GM21576 (cell line): ENCODE measurements at regions not wholly inside any gene's neighbourhood (a gene's known extent, or its start where the extent isn't known, plus 50 kb on each side); places are given as distances from the start of the nearest gene placed in this dataset.
"Not testable (repeated sequence)": the region's sequence is repeated elsewhere in the genome, so short reads cannot be mapped to it uniquely, and the experiment has no call there.

Source experiments
- ATAC-seq: cut with Tn5 transposase; IDR thresholded peaks from one replicate; pipeline ENCODE4 v1.9.1; 2021; ENCODE audit warnings: mild to moderate bottlenecking, moderate library complexity; ENCODE audit not compliant: unreplicated experiment

DNA sequence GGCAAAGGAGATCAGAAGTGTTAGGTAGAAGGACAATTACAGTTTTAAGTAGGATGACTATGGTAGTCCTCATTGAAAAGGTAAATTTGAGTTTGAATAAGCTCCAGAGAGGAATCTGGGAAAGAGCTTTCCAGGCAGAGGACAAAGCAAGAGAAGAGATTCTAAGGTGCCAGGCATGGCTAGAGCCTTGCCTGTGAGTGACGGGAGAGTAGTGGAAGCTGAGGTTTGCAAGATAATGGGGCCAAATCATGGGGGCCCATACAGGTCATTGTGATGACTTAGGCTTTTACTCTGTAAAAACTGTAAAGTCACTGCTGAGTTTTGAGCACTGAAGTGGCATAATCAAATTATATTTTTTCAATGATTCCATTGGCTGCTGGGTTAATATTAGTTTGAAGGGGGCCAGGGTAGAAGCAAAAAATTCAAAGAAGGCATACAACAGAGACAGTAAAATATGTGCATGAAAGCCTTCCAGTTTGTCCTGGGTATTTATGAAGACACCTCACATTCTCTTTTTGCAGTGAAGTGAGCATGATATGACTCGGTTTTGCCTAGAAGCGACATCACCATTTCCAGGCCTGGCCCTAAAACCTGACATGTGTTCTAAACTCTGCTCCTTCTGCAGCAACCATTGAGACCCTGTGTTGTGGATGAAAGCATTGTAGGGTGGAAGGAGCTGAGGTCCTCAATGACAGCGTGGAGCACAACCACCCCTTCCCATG, 279.8 kb upstream of the TNC start:
- no peak for ATAC-seq

DNA sequence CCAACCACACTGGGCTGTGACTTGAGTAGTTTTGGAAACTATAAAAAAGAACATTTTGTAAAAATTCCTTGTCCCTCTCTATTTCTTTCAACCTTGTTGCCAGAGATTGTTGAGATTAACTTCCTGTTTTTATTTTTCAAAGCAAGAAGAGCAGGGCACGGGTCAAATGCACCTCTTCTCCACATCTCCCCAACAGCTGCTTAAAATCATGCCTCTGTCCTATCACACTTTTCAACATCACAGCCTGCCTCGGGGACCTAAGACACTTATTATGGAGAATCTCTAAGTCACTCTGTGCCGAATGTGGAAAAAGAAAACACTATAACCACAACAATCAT, 280.3 kb upstream of the TNC start:
- ATAC-seq, result no peak

GRCh38 chr9:115398996-115399395, 281.0 kb upstream of the TNC start:
- no peak for ATAC-seq

- ATAC-seq, result no peak
Observed at GRCh38 chr9:115400796-115401195, 282.8 kb upstream of the TNC start.

- no peak for ATAC-seq
Observed at GRCh38 chr9:115401756-115402327, 283.9 kb upstream of the TNC start.

DNA sequence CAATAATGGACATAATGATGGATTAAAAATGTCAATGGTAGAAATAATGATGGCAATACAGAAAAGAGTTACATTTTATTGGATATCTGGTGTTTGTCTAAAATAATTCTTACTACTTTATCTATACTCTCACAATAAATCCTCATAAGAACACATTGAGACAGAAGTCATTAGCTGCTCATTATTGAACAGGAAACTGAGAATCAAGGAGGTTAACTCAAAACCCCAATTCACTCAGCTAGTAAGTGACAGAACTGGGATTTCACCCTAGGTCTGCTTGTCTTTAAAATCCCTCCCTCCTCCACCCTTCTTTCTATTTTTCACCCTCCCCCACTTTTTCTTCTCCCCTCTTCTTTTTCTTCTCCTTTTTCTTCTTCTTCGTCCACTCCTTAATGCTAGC, 285.8 kb upstream of the TNC start:
- no peak for ATAC-seq

GRCh38 chr9:115404311-115404710, 286.4 kb upstream of the TNC start:
- ATAC-seq, result no peak

DNA sequence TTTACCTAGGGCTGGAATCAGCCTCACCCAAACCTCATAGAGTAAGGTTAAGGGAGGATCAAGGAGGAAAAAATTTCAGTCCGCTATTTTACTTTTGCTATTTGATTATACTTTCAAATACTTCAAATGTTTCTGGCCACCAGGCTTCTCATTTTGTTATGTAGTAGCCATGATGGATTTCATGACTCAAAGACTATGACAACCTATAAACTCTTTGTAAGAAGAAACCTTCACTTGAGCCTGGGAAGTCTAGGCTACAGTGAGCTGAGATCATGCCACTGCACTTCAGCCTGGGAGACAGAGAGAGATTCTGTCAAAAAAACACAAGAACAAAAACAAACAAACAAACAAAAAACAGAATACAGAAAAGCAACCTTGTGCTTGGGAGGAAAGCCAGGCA, 293.6 kb upstream of the TNC start:
- no peak for ATAC-seq

DNA sequence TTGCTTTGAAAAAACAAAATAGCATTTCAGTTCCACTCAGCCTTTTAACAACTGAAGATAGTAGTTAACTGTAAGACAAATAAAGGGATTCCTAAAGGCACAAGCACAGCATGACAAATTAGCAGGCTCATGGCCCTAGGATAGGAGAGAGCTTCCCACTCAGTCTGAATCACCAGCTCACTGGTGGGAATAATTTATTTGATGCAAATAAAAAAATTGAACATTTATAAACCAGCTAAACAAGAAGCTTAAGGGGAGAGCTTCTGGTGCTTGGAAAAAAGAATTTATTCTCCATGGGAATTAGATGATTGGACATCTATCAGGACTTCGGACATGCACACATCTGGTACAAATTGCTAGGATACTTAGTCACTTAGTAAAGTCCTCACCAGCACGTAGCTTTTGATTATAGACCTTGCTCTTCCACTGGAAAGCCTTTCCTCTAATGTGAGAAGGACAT, 294.1 kb upstream of the TNC start:
- no peak for ATAC-seq

- no peak for ATAC-seq
Observed at GRCh38 chr9:115412656-115413055, 294.7 kb upstream of the TNC start.

DNA sequence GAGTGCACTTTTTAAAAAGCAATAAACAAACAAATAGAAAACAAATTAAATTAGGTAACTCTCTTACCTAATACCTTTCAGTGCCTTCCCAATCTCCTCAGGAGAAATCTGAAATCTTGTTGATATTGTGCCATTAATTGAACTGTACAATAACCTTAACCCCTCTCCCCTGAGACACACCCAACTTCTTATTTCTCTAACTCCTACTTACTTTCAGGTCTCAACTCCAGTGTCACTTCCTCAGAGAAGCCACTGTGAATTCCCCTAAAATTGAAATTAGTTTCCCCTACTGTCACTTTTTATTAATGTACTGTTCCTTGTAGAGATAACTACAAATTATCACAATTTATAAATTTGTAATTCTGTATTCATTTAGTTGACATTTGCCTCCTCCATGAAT, 295.3 kb upstream of the TNC start:
- ATAC-seq, result no peak

DNA sequence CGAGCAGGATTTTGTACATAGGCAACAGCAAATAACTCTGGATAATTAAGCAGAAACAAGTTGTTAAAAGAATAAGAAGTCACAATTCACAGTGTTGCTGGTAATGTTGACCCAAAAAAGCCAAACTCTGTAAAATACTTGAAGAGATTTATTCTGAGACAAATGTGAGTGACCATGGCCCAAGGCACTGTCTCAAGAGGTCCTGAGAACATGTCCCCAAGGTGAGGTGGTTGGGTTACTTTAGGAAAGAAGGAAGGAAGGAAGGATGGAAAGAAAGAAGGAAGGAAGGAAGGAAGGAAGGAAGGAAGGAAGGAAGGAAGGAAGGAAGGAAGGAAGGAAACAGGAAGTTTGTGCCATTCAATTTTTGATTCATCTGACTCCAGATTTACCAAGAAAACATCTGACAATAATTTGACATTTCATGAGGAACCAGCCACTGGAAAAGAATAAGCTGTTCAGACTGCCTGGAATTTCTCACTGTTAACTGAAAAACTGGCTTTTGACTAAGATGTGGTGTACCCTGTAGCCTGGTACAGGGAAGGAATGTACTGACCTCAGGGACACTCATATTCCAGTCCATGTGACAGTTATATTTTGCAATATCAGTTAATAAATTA, 295.9 kb upstream of the TNC start:
- no peak for ATAC-seq

GRCh38 chr9:115414561-115414960, 296.6 kb upstream of the TNC start:
- no peak for ATAC-seq

DNA sequence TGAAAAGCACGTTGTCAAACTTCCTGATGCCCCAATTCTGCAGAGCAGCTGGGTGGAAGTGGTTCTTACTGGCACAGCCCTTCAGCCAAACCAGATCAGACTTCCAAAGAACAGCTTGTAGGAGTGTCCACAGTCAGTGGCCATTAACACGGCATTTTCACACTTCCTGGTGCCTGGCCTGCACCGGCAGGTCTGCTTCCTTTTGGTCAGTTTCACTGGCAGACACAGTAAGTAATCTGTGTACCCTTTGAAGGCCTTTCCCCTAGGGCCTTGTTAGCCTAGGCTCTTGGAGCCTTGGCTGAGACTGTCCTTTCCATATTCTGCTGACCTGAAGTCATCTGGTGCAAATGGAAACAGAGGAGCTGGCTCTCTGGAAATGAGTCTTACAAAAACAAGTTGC, 297.5 kb upstream of the TNC start:
- no peak for ATAC-seq

GRCh38 chr9:115416299-115416698, 298.3 kb upstream of the TNC start:
- ATAC-seq, result no peak

DNA sequence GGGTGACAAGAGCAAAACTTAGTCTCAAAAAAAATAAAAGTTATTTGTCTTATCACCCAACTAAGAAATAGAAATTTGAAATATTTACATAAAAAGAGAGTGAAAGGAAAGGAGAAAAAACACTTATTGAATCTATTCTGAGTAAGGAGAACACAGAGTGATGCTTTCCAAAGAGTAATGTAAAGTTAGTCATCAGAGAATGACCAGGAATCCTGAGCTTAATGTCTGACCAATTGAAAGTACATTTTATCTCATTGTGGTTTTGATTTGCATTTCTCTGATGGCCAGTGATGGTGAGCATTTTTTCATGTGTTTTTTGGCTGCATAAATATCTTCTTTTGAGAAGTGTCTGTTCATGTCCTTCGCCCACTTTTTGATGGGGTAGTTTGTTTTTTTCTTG, 300.2 kb upstream of the TNC start:
- not testable (repeated sequence) for ATAC-seq

DNA sequence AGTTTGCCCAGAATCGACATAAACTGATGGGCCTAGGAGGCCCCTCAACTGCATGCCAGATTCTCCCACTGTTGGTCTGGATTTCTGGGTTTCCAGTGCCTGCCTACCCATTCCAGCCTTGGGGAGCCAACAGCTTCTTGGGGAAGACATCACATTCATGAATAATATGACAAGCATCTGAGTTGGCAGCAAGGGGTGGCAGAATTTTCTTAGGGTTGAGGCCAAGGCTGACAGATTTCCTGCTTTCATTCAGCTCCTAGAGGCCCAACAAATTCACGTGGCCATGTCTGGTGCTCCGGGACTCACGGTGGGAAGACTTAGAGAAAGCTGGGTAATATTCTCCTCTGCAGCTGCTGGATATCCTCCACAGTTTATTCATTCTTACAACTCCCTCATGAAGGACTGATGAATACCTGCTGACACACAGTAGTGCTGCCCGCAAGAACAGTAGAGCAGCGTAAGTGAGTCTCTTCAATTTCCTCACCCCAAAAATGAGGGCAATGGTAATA, 305.0 kb upstream of the TNC start:
- no peak for ATAC-seq

GRCh38 chr9:115423646-115424045, 305.7 kb upstream of the TNC start:
- no peak for ATAC-seq

GRCh38 chr9:115425601-115426000, 307.6 kb upstream of the TNC start:
- no peak for ATAC-seq

- no peak for ATAC-seq
Observed at GRCh38 chr9:115437418-115437817, 319.5 kb upstream of the TNC start.

DNA sequence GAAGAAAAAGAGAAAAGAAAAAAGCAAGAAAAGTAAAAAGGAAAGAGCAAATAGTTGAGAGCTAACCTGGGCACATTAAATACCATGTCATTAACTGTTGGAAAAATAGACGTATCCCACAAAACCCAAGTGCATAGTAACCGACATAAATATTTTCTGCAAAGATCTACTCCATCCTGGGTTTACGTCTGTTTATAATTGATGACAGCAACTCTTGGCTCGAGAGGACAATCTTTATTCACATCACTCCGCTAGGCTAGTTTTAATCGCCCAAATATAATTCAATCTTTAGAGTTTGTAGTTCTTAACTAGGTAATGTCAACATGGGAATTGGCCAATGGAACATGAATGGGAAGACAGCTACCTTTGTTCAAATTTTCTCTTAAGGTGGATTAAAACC, 321.7 kb upstream of the TNC start:
- no peak for ATAC-seq

DNA sequence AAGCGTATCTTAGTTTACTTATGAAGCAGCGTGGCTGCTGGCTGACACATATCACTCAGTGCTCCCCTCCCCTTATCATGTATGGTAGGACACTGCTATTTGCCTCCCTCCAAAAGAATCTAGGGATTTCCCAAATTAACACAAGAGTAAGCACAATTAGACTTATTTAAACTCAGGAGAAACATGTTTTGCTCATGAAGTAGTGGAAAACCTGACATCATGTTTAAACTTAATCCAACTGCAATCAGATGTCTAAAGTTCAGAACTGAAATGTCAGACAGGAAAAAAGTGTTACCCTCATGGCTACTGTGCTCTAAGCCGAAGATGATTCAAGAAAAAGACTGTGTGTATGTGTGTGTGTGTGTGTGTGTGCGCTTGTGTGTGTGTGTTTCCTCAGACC, 324.1 kb upstream of the TNC start:
- no peak for ATAC-seq
